ENCODE measurements at regions not wholly inside any gene's neighbourhood (a gene's known extent, or its start where the extent isn't known, plus 50 kb on each side); places are given as distances from the start of the nearest gene placed in this dataset.

DNA sequence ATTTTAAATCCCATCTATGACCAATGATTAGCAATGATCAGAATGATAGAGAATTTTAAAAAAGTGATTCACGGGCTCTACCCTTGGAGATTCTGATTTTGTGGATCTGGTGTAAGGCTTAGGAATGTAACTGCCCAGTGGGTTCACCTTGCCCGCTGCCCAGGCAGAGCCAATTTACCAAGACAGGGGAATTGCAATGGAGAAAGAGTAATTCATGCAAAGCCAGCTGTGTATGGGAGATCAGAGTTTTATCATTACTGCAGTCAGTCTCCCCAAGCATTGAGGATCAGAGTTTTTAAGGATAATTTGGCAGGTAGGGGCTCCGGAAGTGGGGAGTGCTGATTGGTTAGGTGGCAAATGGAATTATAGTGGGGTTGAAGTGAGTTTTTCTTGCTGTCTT, 480.6 kb downstream of the ATP23 start:
- Histone ChIP-seq H3K27ac (ENCODE audit: insufficient read depth, low read length) (no peak overlapping the region), H2AK5ac (ENCODE audit: low read depth, low read length) (no peak overlapping the region; the same call in 1 of the 2 replicates), H2BK120ac (ENCODE audit: low read depth, low read length) (no peak overlapping the region), H3K4me2 (ENCODE audit: low read depth, low read length) (no peak overlapping the region), H3K9me3 (ENCODE audit: control insufficient read depth, insufficient read depth, low read length) (no peaks in the 10 kb centered on the region), H2BK15ac (ENCODE audit: low read depth, low read length) (no peak overlapping the region), H3K4ac (ENCODE audit: low read depth, low read length) (no peak overlapping the region), H3K36me3 (ENCODE audit: control insufficient read depth, insufficient read depth, low read length) (no peaks in the 10 kb centered on the region), H4K8ac (ENCODE audit: low read depth in 2 of 2, low read length in 2 of 2) (no peak overlapping the region), H3K9me1 (ENCODE audit: insufficient read depth, low read length) (no peaks in the 10 kb centered on the region), H3K4me1 (ENCODE audit: control insufficient read depth, insufficient read depth, low read length) (peaks cover 12% of the 10 kb centered on the region), H4K91ac (ENCODE audit: insufficient read depth, low read depth, low read length) (no peak overlapping the region), H2AK9ac (replicated peaks; ENCODE audit: low read depth, low read length, poor library complexity) (no peak overlapping the region), H3K23ac (ENCODE audit: low read depth, low read length) (no peak overlapping the region), H3K27me3 (ENCODE audit: control insufficient read depth, insufficient read depth, low read length) (no peaks in the 10 kb centered on the region), H4K20me1 (ENCODE audit: insufficient read depth, low read length) (no peaks in the 10 kb centered on the region), H2BK20ac (ENCODE audit: low read depth, low read length) (no peak overlapping the region), H3K14ac (replicated peaks; ENCODE audit: low read depth, low read length) (no peak overlapping the region), H3K79me1 (ENCODE audit: low read depth in 1 of 2, low read length in 2 of 2) (no peaks in the 10 kb centered on the region), H4K5ac (ENCODE audit: low read depth, low read length) (no peak overlapping the region), H3K18ac (ENCODE audit: low read depth, low read length) (no peak overlapping the region), H3K9ac (ENCODE audit: low read depth, low read length) (no peak overlapping the region), H2AFZ (replicated peaks; ENCODE audit: low read length, poor library complexity) (no peak overlapping the region), H2BK5ac (ENCODE audit: low read depth, low read length, poor library complexity, severe bottlenecking) (no peak overlapping the region), H3K4me3 (ENCODE audit: insufficient read depth, low read depth, low read length) (no peak overlapping the region), H3K56ac (ENCODE audit: extremely low read depth, insufficient read depth, low read length) (no peak overlapping the region)
- intact Hi-C loops (cut with micrococcal nuclease) (no loop called here), dilution Hi-C loops (cut with HindIII; ENCODE audit: low sequenced_read_pairs, unreplicated experiment) (no loop called here), in situ Hi-C loops (cut with MboI; ENCODE audit: low sequenced_read_pairs) (no loop called here)
- no peak for DNase-seq
- ChIA-PET CTCF (no interaction called here), POLR2A (ENCODE audit: unreplicated experiment) (interaction anchor here (0.7 kb wide), 1 partner anchor 115 kb away, joined by 3 read pairs; no protein-coding TSS in a partner anchor)
- BruUV-seq (replicated peaks): no TSS peak
- 100% methylated on average over 2 of the region's 3 CpGs; no CpG with 5 or more reads in 1 of the 2 experiments for WGBS, 2 experiments (ENCODE audit: extremely low coverage in 2 of 2, insufficient read length in 1 of 2)
- TF ChIP-seq RFX5 (IDR thresholded peaks at IDR 0.05; ENCODE audit: low read depth, low read length): no peak
- TF ChIP-seq MAFK (IDR thresholded peaks at IDR 0.05; ENCODE audit: low read depth, low read length): no peak
- no peak for TF ChIP-seq NFE2L2 (IDR thresholded peaks at IDR 0.05; ENCODE audit: low read depth, low read length)
- TF ChIP-seq SMC3 (IDR thresholded peaks at IDR 0.05; ENCODE audit: low read depth, low read length): no peak
- TF ChIP-seq, protein P1, sequence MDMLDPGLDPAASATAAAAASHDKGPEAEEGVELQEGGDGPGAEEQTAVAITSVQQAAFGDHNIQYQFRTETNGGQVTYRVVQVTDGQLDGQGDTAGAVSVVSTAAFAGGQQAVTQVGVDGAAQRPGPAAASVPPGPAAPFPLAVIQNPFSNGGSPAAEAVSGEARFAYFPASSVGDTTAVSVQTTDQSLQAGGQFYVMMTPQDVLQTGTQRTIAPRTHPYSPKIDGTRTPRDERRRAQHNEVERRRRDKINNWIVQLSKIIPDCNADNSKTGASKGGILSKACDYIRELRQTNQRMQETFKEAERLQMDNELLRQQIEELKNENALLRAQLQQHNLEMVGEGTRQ (IDR thresholded peaks at IDR 0.05; ENCODE audit: low read depth, low read length): no peak
- no peak for TF ChIP-seq CEBPB (IDR thresholded peaks at IDR 0.05; ENCODE audit: low read depth, low read length)
- no peak for TF ChIP-seq CHD1 (IDR thresholded peaks at IDR 0.05; ENCODE audit: low read depth, low read length)
- no peak for TF ChIP-seq CTCF (conservative IDR thresholded peaks at IDR 0.05; ENCODE audit: low read depth, low read length)
- no peak for TF ChIP-seq RCOR1 (IDR thresholded peaks at IDR 0.05; ENCODE audit: insufficient replicate concordance, low read length)
- TF ChIP-seq ELK1 (IDR thresholded peaks at IDR 0.05; ENCODE audit: borderline replicate concordance, low read depth, low read length): no peak
- TF ChIP-seq MXI1 (IDR thresholded peaks at IDR 0.05; ENCODE audit: borderline replicate concordance, low read depth, low read length): no peak
- TF ChIP-seq BHLHE40 (IDR thresholded peaks at IDR 0.05; ENCODE audit: low read depth, low read length): no peak
- TF ChIP-seq POLR2A (IDR thresholded peaks at IDR 0.05; ENCODE audit: low read depth, low read length): no peak
- TF ChIP-seq RAD21 (IDR thresholded peaks at IDR 0.05; ENCODE audit: low read length): no peak
- TF ChIP-seq MAZ (IDR thresholded peaks at IDR 0.05; ENCODE audit: borderline replicate concordance, low read depth, low read length): no peak
- TF ChIP-seq FOS (IDR thresholded peaks at IDR 0.05; ENCODE audit: low read depth, low read length): no peak
- no peak for ATAC-seq (ENCODE audit: low read depth)
